ENCODE measurements at regions not wholly inside any gene's neighbourhood (a gene's known extent, or its start where the extent isn't known, plus 50 kb on each side); places are given as distances from the start of the nearest gene placed in this dataset.
A peak's percentile ranks its signal among the peaks of the same experiment; 100 is the strongest.
"Not testable (repeated sequence)": the region's sequence is repeated elsewhere in the genome, so short reads cannot be mapped to it uniquely, and the experiment has no call there.

DNA sequence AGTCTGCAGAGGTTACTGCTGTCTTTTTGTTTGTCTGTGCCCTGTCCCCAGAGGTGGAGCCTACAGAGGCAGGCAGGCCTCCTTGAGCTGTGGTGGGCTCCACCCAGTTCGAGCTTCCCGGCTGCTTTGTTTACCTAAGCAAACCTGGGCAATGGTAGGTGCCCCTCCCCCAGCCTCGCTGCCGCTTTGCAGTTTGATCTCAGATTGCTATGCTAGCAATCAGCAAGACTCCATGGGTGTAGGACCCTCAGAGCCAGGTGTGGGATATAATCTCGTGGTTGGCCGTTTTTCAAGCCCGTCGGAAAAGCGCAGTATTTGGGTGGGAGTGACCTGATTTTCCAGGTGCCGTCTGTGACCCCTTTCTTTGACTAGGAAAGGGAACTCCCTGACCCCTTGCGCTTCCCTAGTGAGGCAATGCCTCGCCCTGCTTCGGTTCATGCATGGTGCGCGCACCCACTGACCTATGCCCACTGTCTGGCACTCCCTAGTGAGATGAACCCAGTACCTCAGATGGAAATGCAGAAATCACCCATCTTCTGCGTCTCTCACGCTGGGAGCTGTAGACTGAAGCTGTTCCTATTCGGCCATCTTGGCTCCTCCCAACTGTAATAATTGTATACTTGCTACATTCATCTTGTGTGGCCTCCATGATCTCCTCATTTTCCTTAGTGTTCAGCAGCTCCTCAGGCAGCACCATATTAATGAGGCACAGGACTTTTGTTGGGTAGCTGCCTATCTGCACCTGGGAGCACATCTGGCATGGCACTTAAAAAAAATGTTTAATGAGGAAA is 391.4 kb downstream of the BCKDHB start:
- H3K9me2 ChIP-seq (ENCODE audit: insufficient read depth, low read length); H3K27me3 ChIP-seq (ENCODE audit: insufficient read depth, low read depth, low read length); H3K4me3 ChIP-seq (ENCODE audit: low read length); H3K9ac ChIP-seq (ENCODE audit: low read length); H3F3A ChIP-seq (ENCODE audit: insufficient read depth, low read length, poor library complexity, severe bottlenecking); H4K20me1 ChIP-seq (ENCODE audit: insufficient read depth); H3K9me3 ChIP-seq (ENCODE audit: low read length); H3K4me2 ChIP-seq (ENCODE audit: low read length); H3K79me2 ChIP-seq (replicated peaks; ENCODE audit: insufficient read depth, low read length); H3K36me3 ChIP-seq (ENCODE audit: insufficient read depth, low read length); H3K27ac ChIP-seq (ENCODE audit: low read length); H2AFZ ChIP-seq (ENCODE audit: low read depth, low read length): not testable (repeated sequence)

DNA sequence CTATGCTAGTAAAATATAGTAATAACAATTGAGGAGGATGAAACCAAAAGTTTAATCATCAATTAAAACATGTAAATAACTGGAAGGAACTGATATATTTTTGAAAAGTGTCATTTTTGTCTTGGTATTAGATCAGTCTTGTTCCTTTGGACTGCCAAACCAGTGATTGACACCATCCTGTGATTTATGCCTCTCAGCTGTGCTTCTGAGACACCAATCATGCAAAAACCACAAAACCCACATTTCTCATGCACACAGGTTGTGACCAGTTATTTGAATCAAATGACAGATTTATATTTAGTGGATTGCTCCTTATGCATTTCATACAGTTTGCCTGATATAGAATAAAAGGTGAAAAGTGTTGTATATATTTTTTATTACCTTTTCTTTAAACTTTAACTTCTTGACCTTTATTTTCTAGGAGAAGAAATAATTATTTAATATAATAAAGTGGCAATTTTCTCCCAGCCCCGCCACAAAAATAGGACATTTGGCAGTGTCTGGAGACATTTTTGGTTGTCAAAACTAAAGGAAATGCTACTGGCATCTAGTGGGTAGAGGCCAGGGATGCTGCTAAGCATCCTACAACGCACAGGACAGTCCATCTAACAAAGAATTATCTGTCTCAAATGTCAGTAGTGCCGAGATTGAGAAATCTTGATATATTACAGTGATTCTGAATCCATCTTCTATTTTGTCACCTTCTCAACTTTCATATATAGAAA is 383.6 kb downstream of the BCKDHB start:
- Histone ChIP-seq H3K4me2 (ENCODE audit: low read length) (no peak overlapping the region), H3K27ac (ENCODE audit: low read length) (peak overlapping the region; percentile 34), H4K20me1 (ENCODE audit: insufficient read depth) (no peaks in the 10 kb centered on the region), H3K36me3 (ENCODE audit: insufficient read depth, low read length) (no peaks in the 10 kb centered on the region), H3K79me2 (replicated peaks; ENCODE audit: insufficient read depth, low read length) (no peaks in the 10 kb centered on the region), H3K9ac (ENCODE audit: low read length) (no peak overlapping the region), H3K27me3 (ENCODE audit: insufficient read depth, low read depth, low read length) (no peaks in the 10 kb centered on the region), H3K4me3 (ENCODE audit: low read length) (no peak overlapping the region), H3K9me2 (ENCODE audit: insufficient read depth, low read length) (no peaks in the 10 kb centered on the region), H3K9me3 (ENCODE audit: low read length) (no peaks in the 10 kb centered on the region), H2AFZ (ENCODE audit: low read depth, low read length) (no peak overlapping the region), H3F3A (ENCODE audit: insufficient read depth, low read length, poor library complexity, severe bottlenecking) (no peaks in the 10 kb centered on the region)
- TF ChIP-seq, protein P1, sequence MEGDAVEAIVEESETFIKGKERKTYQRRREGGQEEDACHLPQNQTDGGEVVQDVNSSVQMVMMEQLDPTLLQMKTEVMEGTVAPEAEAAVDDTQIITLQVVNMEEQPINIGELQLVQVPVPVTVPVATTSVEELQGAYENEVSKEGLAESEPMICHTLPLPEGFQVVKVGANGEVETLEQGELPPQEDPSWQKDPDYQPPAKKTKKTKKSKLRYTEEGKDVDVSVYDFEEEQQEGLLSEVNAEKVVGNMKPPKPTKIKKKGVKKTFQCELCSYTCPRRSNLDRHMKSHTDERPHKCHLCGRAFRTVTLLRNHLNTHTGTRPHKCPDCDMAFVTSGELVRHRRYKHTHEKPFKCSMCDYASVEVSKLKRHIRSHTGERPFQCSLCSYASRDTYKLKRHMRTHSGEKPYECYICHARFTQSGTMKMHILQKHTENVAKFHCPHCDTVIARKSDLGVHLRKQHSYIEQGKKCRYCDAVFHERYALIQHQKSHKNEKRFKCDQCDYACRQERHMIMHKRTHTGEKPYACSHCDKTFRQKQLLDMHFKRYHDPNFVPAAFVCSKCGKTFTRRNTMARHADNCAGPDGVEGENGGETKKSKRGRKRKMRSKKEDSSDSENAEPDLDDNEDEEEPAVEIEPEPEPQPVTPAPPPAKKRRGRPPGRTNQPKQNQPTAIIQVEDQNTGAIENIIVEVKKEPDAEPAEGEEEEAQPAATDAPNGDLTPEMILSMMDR (IDR thresholded peaks at IDR 0.05; ENCODE audit: poor library complexity, severe bottlenecking): no peak
- TF ChIP-seq EP300 (conservative IDR thresholded peaks at IDR 0.05; ENCODE audit: poor library complexity, severe bottlenecking) (peak; percentile 65), SMC3 (conservative IDR thresholded peaks at IDR 0.05; ENCODE audit: poor library complexity) (no peak), MXI1 (conservative IDR thresholded peaks at IDR 0.05; ENCODE audit: poor library complexity, severe bottlenecking) (no peak), EZH2 (IDR thresholded peaks at IDR 0.05; ENCODE audit: borderline replicate concordance, insufficient read depth, low read length, poor library complexity, severe bottlenecking) (no peak), RAD21 (conservative IDR thresholded peaks at IDR 0.05) (no peak)
- TF ChIP-seq, protein P2, sequence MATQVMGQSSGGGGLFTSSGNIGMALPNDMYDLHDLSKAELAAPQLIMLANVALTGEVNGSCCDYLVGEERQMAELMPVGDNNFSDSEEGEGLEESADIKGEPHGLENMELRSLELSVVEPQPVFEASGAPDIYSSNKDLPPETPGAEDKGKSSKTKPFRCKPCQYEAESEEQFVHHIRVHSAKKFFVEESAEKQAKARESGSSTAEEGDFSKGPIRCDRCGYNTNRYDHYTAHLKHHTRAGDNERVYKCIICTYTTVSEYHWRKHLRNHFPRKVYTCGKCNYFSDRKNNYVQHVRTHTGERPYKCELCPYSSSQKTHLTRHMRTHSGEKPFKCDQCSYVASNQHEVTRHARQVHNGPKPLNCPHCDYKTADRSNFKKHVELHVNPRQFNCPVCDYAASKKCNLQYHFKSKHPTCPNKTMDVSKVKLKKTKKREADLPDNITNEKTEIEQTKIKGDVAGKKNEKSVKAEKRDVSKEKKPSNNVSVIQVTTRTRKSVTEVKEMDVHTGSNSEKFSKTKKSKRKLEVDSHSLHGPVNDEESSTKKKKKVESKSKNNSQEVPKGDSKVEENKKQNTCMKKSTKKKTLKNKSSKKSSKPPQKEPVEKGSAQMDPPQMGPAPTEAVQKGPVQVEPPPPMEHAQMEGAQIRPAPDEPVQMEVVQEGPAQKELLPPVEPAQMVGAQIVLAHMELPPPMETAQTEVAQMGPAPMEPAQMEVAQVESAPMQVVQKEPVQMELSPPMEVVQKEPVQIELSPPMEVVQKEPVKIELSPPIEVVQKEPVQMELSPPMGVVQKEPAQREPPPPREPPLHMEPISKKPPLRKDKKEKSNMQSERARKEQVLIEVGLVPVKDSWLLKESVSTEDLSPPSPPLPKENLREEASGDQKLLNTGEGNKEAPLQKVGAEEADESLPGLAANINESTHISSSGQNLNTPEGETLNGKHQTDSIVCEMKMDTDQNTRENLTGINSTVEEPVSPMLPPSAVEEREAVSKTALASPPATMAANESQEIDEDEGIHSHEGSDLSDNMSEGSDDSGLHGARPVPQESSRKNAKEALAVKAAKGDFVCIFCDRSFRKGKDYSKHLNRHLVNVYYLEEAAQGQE (IDR thresholded peaks at IDR 0.05; ENCODE audit: borderline replicate concordance): no peak
